ENCODE measurements at regions not wholly inside any gene's neighbourhood (a gene's known extent, or its start where the extent isn't known, plus 50 kb on each side); places are given as distances from the start of the nearest gene placed in this dataset.

- Histone ChIP-seq H3F3A (ENCODE audit: control insufficient read depth, insufficient read depth) (no peaks in the 10 kb centered on the region), H3K4me3 (ENCODE audit: low read length) (no peak overlapping the region), H3K79me2 (ENCODE audit: control insufficient read depth, low read length) (no peaks in the 10 kb centered on the region), H3K27me3 (ENCODE audit: control insufficient read depth, low read length) (no peaks in the 10 kb centered on the region), H3K9me3 (ENCODE audit: control insufficient read depth, insufficient read depth, low read length) (no peaks in the 10 kb centered on the region), H3K4me2 (ENCODE audit: low read length) (no peak overlapping the region), H3K4me1 (ENCODE audit: control insufficient read depth, low read length) (0 out of 2 replicates have a peak, but pooled peaks cover 3% of the 10 kb centered on the region), H3K9me2 (replicated peaks; ENCODE audit: control insufficient read depth, low read length) (no peaks in the 10 kb centered on the region), H3K36me3 (ENCODE audit: control insufficient read depth, low read length) (no peaks in the 10 kb centered on the region), H4K20me1 (ENCODE audit: control insufficient read depth, insufficient read depth, low read depth, low read length) (no peaks in the 10 kb centered on the region), H3K27ac (ENCODE audit: low read depth, low read length) (no peak overlapping the region)
- TF ChIP-seq EZH2phosphoT487 (IDR thresholded peaks at IDR 0.05; ENCODE audit: borderline replicate concordance, low read length) (no peak), CTCF (IDR thresholded peaks at IDR 0.05; ENCODE audit: low read depth, low read length, poor library complexity, severe bottlenecking) (no peak)
Observed at GRCh38 chr12:89167986-89168385, 184.3 kb downstream of the DUSP6 start.

DNA sequence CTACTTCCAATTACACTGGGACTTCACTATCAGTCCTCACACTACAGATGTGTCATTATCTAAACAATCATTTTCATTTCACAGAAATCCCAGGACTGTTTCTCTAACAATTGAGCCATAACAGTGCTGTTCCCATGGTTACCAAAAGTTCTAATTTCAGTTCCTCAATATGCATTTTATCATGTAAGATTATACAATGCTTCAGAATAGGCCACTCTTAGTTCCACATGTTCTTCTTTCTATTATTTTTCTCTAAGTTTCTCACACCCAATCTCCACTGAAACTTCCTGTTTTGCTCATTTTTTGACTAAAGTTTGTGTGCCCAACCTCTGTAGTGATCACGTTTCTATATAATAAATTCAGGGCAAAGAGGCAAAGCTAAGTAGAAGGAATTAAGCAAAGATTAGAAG is 185.8 kb downstream of the DUSP6 start:
- H3K4me2 ChIP-seq (ENCODE audit: low read length): no peak overlapping the region
- H3K4me1 ChIP-seq (ENCODE audit: control insufficient read depth, low read length): 0 out of 2 replicates have a peak, but pooled peaks cover 3% of the 10 kb centered on the region
- no peaks in the 10 kb centered on the region for H3K9me3 ChIP-seq (ENCODE audit: control insufficient read depth, insufficient read depth, low read length)
- TF ChIP-seq EZH2phosphoT487 (IDR thresholded peaks at IDR 0.05; ENCODE audit: borderline replicate concordance, low read length) (no peak), CTCF (IDR thresholded peaks at IDR 0.05; ENCODE audit: low read depth, low read length, poor library complexity, severe bottlenecking) (no peak)
- H3K4me3 ChIP-seq (ENCODE audit: low read length): no peak overlapping the region
- H3K9me2 ChIP-seq (replicated peaks; ENCODE audit: control insufficient read depth, low read length): no peaks in the 10 kb centered on the region
- no peaks in the 10 kb centered on the region for H3F3A ChIP-seq (ENCODE audit: control insufficient read depth, insufficient read depth)
- H3K36me3 ChIP-seq (ENCODE audit: control insufficient read depth, low read length): no peaks in the 10 kb centered on the region
- H3K79me2 ChIP-seq (ENCODE audit: control insufficient read depth, low read length): no peaks in the 10 kb centered on the region
- H3K27ac ChIP-seq (ENCODE audit: low read depth, low read length): no peak overlapping the region
- no peaks in the 10 kb centered on the region for H3K27me3 ChIP-seq (ENCODE audit: control insufficient read depth, low read length)
- H4K20me1 ChIP-seq (ENCODE audit: control insufficient read depth, insufficient read depth, low read depth, low read length): no peaks in the 10 kb centered on the region

DNA sequence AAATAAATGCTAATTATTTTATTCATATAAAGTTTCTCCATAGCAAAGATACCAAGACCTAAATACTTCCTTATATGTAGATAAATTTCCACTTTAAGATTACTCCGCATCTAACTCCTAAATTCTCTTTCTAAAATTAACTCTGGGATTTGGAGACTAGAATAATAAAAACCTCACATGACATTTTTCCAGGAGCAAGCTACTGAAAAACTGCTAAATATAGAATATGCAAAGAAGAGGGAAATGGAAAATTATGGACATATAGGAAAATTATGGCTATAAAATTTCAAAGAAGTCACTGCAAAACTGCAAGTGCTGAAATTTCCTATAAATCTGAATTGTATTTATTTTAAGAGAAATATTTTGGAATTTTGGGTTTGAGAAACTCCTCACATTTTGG is 186.2 kb downstream of the DUSP6 start:
- Histone ChIP-seq H3K27me3 (ENCODE audit: control insufficient read depth, low read length) (no peaks in the 10 kb centered on the region), H3K79me2 (ENCODE audit: control insufficient read depth, low read length) (no peaks in the 10 kb centered on the region), H3K36me3 (ENCODE audit: control insufficient read depth, low read length) (no peaks in the 10 kb centered on the region), H3K4me2 (ENCODE audit: low read length) (no peak overlapping the region), H3F3A (ENCODE audit: control insufficient read depth, insufficient read depth) (no peaks in the 10 kb centered on the region), H3K4me1 (ENCODE audit: control insufficient read depth, low read length) (0 out of 2 replicates have a peak, but pooled peaks cover 3% of the 10 kb centered on the region), H3K9me3 (ENCODE audit: control insufficient read depth, insufficient read depth, low read length) (no peaks in the 10 kb centered on the region), H3K27ac (ENCODE audit: low read depth, low read length) (no peak overlapping the region), H3K4me3 (ENCODE audit: low read length) (no peak overlapping the region), H4K20me1 (ENCODE audit: control insufficient read depth, insufficient read depth, low read depth, low read length) (no peaks in the 10 kb centered on the region), H3K9me2 (replicated peaks; ENCODE audit: control insufficient read depth, low read length) (no peaks in the 10 kb centered on the region)
- TF ChIP-seq EZH2phosphoT487 (IDR thresholded peaks at IDR 0.05; ENCODE audit: borderline replicate concordance, low read length) (no peak), CTCF (IDR thresholded peaks at IDR 0.05; ENCODE audit: low read depth, low read length, poor library complexity, severe bottlenecking) (no peak)

All from DOHH2 (cell line).